ENCODE measurements at regions not wholly inside any gene's neighbourhood (a gene's known extent, or its start where the extent isn't known, plus 50 kb on each side); places are given as distances from the start of the nearest gene placed in this dataset.
"Not testable (repeated sequence)": the region's sequence is repeated elsewhere in the genome, so short reads cannot be mapped to it uniquely, and the experiment has no call there.

DNA sequence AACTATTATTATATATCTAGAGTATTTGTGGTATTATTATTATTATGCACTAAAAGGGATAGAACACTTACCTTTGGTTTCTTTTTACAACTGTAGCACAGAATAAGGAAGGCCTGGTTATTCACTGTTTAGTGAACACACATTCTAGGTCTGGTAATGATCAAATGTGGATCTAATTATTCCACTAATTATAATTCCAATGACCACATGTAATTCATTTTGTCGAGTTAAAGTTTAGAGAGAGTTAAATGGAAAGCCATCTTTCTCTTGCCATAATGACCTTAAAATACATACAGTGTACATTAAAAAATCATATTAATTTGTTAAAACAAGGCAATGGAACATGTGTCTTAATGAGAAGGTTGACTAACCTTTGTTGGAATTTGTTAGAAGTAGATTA, 147.8 kb downstream of the SEM1 start:
- no peak for DNase-seq (ENCODE audit: low read depth)

GRCh38 chr7:96558530-96558929, 151.1 kb downstream of the SEM1 start:
- no peak for DNase-seq (ENCODE audit: low read depth)

DNA sequence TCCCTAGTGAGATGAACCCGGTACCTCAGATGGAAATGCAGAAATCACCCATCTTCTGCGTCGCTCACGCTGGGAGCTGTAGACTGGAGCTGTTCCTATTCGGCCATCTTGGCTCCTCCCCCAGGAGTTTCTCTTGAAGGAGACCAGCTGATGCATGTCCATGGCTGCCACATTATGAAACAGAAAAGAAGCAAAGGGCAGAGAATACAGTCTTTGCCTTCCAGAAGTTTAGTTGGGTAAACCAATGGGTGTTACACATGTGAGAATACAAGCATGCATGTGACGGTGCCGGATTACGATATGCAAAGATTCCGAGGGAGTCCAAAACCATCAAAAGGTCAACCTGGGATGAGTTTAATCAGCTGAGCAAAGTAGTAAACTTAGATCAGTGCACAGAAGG, 151.6 kb downstream of the SEM1 start:
- no peak for DNase-seq (ENCODE audit: low read depth)

GRCh38 chr7:96557598-96557997, 152.0 kb downstream of the SEM1 start:
- DNase-seq (ENCODE audit: low read depth) = not testable (repeated sequence)

DNA sequence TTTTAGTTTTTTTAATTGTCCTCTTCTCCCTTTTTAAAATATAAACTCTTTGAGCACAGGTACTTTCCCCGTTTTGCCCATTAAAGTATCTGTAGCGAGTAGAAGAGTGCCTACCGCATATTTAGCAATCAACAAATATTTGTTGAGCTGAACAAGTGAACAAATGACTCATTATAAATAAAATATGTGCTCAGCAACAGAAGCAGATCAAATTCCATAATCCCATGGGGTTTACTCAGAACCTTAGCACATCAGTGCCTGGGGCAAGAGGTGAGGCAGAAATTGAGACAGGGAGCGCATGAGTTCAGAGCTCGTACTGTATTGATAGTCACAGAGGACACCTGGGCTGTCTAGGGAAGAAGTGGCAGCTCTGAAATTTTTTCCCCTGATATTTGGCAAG, 161.0 kb downstream of the SEM1 start:
- DNase-seq (ENCODE audit: low read depth) = no peak

- DNase-seq (ENCODE audit: low read depth) = no peak
Observed at GRCh38 chr7:96547371-96547811, 162.3 kb downstream of the SEM1 start.

DNA sequence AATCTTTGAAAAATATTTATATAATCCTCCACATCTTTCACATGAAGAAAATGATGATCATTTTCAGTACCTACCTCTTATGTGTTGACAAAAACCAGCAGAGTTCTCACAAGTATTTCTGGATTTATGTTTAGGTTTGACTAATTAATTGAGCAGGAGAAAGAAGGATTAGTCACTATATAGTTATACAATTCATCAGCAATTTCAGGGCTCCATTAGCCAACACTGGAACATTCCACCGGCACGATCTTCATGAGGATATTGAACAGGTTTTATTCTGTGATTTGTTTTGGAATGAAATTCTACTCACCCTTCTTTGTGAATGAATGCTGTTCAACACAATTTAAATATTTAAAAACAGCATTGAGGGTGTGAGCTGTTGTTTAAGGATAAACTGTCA, 163.2 kb downstream of the SEM1 start:
- no peak for DNase-seq (ENCODE audit: low read depth)

GRCh38 chr7:96539471-96539870, 170.2 kb downstream of the SEM1 start:
- no peak for DNase-seq (ENCODE audit: low read depth)

GRCh38 chr7:96538632-96539031, 171.0 kb downstream of the SEM1 start:
- no peak for DNase-seq (ENCODE audit: low read depth)

DNA sequence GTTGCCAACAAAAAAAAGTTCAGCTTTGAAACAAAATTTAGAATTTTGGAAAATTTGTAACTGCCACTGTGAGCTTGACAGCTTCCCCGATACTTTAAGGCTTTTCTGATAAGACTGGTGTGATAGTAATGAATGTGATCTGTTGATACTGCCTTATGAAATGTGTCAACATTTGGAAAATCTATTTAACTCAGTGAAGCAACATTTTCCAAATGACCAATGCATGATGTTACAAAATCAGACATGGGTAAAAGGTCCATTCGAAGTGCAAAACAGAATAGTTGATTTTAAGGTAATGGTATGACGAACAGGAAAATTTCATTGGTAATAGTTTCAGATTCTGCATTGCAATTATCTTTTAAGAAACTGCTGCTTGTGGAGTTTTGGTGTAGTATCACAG, 175.4 kb downstream of the SEM1 start:
- no peak for DNase-seq (ENCODE audit: low read depth)

DNA sequence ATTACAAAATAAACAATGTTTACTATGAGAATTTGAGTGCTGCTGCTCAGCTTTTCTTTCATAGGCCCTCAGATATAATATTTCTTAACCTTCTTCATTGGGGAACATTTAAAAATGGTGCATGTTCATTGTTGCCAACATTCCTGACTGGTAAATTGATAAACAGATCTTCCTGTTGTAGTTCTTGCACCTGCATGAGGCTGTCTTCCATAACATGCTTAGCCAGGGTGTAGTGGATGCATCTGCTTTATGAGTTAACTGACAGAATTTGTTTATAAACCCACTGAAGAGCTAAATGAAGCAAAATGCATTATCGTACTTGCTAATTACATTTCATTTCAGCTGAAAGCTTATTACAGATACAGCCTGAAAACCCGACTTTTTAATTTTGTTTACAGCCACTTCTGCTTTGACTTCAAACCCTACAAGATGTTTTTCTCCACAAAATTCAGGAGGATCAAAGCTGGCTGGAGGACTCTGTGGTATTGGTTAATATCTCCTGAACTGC, 177.2 kb downstream of the SEM1 start:
- no peak for DNase-seq (ENCODE audit: low read depth)

DNA sequence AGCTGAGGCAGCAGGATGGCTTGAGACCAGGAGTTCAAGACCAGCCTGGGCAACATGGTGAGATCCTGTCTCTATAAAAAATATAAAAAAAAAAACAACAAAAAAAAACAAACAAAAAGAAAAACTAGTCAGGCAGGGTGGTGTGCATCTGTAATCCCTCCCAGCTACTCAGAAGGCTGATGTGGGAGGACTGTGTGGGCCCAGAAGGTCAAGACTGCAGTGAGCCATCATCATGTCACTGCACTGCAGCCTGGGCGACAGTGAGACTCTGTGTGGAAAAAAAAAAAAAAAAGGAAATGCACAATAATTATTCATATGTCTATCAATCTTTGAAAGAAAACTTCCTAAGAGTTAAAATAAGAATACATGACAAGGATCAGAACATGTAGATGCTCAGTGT, 178.3 kb downstream of the SEM1 start:
- DNase-seq (ENCODE audit: low read depth) = no peak

DNA sequence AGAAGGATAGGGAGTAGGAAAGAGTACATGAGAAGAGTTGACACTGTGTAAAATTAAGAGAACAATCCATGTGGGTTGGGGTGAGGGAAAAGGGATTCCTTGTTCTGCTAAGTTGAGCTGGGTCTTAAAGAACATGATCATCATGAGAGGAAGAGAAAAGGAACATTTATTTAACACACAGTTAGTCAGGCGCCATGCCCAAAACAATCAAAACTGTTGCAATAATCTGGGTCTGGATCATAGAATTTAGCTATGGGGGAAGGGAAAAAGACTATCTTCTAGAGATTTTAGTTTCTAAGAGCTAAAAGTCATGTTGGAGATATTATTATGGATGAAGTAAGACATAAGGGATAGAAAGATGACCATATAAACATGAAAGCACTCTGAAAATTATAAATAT, 178.9 kb downstream of the SEM1 start:
- DNase-seq (ENCODE audit: low read depth) = no peak

GRCh38 chr7:96527133-96527827, 182.4 kb downstream of the SEM1 start:
- DNase-seq (ENCODE audit: low read depth) = no peak

GRCh38 chr7:96526496-96526895, 183.2 kb downstream of the SEM1 start:
- no peak for DNase-seq (ENCODE audit: low read depth)

- no peak for DNase-seq (ENCODE audit: low read depth)
Observed at GRCh38 chr7:96521068-96521894, 188.4 kb downstream of the SEM1 start.

- no peak for DNase-seq (ENCODE audit: low read depth)
Observed at GRCh38 chr7:96508371-96508770, 186.5 kb upstream of the SLC25A13 start.

- no peak for DNase-seq (ENCODE audit: low read depth)
Observed at GRCh38 chr7:96503597-96503996, 181.7 kb upstream of the SLC25A13 start.

DNA sequence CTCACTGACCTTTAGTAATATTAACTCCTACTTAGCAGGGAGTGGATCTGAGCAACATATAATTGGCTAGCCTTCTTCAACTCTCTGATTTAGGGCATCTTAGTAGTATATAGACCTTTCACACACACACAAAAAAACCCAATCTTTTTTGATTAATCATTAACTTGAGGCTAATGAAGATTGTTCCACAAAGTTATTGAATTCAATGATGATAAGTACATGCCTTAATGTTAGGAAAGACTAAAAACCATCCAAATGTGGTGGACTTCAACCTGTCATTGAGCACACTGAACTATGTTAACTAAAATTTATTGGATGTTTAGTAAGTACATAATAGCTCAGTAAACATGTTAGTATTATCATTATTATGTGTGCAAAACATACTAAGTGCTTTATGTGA, 179.4 kb upstream of the SLC25A13 start:
- no peak for DNase-seq (ENCODE audit: low read depth)

- no peak for DNase-seq (ENCODE audit: low read depth)
Observed at GRCh38 chr7:96499532-96499931, 177.6 kb upstream of the SLC25A13 start.

DNA sequence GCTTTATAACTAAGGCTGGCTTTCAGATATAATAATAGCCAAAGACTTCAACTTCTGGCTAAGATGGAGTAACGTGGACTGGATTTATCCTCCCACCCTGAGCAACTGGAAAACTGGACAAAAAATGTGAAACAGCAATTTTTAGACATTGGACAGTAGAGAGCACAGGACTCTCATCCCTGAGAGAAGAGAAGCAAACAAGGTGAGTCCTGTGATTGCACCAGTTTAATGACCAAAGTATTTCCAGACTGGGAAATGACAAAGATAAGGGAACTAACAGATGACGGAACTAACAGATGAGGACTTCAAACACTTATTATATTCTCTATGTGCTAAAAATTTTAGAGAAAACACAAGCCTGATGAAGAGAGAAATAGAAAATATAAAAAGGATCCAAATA, 175.7 kb upstream of the SLC25A13 start:
- DNase-seq (ENCODE audit: low read depth) = no peak

DNA sequence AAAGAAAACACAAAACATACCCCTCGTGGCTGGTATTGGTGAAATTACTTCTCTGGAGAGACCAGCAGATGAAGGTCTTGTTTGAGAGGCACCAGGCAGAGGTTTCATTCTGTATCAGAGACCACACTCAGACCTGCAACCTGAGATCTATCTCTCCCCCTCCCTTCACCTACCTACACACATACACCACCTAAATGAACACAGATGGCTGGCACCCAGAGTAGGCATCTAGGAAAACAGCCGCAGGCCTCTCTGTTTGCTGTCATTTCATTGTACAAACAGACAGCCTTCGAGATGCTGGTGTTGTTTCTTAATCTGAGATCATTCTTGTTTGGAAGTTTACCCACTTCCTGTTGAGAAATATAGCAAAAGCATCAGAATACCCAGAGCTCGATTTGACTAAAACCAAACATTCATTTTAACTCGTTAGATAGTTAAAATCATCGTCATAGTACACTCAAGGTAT, 173.9 kb upstream of the SLC25A13 start:
- DNase-seq (ENCODE audit: low read depth) = no peak

DNA sequence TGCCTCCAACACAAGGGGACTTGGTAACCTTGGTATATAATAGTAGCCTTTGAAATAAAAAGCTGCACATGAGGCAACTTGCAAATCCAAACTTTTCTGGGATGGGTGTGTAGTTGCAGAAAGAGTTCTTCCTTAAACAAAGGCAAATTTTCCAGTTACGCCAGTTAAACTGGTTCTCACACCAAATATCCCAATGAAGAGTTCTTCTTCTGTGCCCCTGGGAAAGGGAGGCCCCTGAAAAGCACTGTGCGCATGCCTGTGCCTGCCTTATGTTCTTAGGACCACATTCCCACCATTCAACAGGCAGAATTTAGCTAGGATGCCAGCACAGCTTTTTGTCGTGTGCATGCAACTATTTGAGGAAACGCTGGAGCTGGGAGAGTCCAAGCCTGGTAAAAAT, 164.8 kb upstream of the SLC25A13 start:
- DNase-seq (ENCODE audit: low read depth) = no peak
